Fibroblast of skin of right biceps (primary cell): ENCODE measurements at regions not wholly inside any gene's neighbourhood (a gene's known extent, or its start where the extent isn't known, plus 50 kb on each side); places are given as distances from the start of the nearest gene placed in this dataset.

Experiments
- DNase-seq: peaks from one replicate; pipeline ENCODE4 v3.0.0-alpha.2; 2013

DNA sequence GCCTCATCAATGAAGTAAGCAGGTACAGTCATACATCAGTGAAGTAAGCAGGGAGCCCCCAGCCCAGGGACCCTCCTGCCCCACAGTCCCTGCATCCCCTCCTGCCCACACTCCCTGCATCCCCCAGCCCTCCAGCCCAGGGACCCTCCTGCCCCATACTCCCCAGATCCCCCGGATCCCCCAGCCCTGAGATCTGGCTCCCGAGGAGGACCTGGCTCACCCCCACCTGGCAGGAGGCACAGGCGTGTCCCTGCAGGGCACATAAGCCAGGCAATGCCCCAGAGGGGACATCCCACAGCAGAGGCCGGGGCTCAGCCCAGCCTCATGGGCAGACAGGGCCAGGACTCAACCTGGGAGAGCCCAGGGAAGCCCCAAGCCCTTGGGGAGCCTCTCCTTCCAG is 53.6 kb upstream of the TPM4 start:
- DNase-seq, result no peak

DNA sequence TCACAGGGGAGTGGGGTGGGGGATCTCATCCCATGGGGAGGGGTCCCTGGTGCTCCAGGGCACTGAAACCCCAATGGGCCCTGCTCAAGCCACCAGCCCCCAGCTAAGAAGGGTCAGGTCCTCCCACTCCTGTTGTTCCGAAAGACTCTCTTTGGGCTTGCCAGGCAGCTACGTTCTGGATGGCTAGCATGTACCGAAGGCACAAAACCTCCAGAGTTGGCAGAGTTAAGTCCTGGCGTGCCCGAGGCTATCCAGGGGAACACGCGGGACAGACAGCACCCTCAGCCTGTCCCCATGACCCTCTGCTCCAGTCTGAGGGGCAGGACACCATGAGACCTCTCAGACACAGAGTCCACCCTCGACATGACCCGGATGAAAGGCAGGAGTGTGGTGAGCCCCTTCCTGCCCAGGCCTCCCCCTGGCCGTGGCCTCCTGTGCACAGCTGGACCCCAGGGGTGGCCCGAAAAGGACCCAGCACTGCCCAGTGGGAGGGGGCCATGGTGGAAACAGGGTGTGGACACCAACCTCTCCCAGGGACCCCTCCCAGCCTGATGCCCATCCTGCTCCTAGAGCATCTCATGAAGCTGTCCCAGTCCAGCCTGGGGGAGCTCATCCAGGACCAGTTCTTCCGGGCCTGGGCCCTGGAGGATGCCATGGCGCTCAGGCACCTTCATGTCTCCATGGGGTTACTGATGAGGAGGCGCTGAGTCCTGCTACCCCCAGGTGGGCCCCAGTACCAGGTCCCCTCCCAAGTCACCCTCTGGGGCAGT is 53.0 kb upstream of the TPM4 start:
- no peak for DNase-seq

DNA sequence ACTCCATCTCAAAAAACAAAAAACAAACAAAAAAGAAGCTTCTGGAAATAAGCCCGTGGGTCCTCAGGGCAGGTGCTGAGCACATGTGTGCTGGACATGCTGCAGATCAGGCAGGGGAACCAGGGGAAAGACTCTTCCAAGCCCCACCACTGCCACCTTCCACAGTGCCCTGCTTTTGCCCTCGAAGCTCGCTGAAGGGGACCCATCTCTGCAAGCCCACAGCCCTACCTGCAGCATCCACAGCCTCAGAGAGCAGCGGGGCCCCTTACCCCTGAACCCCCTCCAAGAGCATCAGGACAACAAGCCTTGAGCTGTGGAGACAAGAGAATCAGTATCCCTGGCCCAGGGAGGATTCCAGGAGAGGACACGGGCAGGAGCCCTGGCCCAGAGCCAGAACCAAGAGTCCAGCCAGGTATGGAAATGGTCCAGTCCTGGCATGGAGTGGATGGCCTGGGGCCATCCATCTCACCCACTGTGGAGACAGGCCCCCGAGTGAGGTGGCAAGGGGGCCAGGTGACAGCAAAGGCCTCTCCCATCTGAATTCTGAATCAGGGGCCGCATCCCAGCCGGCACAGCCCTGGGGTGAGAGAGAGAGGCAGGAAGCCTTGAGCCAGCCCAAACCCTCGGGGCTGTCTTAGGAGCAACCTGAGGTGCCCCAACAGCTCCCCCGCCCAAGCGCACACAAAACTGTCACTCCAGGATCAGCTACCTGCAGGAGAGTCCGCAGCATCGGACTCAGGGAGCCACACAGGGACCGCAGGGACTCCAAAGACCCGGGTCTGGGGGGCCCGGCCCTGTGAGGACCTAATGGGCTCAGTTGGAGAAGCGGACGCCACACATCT is 51.8 kb upstream of the TPM4 start:
- DNase-seq, result no peak

DNA sequence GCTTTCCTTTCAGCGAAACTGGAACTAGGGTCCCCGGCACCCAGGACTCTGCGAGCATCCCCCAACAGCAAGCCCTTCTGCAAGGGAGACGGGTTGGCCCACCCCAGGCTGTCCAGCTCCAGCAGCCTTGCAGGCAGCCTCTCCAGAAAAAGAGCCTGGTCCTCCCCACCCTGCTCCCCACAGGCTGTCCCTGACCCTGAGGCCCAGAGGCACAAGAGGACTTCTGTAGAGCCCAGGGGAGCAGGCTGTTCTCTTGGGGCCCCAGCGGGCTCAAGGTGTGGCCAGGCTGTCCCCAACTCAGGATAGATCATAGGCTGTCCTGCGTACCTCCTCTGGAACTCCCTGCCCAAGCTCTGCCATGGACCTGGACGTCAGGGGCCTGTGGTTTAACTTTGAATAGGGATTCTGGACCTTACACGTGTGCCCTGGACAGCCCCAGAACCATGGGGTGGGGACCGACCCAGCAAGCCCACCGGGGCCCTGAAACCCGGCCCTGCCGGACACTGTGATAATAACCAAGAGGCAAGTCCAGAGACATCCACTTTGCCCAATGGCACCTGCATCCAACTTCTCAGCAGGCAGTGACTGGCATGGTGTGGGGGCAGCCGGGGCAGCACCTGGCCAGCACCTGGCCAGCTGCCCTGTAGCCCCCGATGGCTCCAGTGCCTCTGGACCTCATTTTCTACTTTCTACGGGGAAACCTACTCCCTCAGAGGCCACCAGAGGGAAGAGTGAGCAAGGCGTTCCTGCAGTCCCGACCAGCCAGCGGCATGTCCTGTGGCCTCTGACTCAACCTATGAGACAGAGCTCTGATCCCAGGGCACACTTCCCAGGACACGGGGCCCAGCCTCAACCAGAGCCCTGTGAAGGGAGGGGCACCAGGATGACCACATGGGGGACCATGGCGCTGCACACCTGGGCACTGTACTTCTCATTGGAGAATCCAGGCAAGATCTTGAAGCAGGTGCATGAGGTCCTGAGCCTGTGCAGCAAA is 50.9 kb upstream of the TPM4 start:
- DNase-seq, result peak; percentile 40

DNA sequence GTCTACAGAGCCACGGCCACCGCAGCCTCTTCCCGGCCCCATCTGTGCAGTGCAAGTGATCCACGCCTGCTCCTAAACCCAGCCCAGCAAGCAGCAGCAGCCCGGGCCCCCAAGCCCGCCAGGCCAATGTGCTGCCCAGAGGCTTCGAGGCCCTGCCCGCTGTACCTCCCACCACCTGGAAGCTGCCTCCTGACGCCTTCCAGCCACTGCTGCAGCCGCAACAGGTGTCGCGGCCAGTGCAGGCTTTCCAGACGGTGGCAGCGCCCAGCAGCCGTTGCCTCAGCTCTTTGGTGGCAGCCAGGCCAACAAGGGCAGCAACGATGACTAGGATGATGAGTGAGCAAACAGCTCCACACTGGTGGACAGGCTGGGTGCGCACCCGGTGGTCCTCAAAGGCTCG is 50.2 kb upstream of the TPM4 start:
- no peak for DNase-seq
